ENCODE measurements at regions not wholly inside any gene's neighbourhood (a gene's known extent, or its start where the extent isn't known, plus 50 kb on each side); places are given as distances from the start of the nearest gene placed in this dataset.

DNA sequence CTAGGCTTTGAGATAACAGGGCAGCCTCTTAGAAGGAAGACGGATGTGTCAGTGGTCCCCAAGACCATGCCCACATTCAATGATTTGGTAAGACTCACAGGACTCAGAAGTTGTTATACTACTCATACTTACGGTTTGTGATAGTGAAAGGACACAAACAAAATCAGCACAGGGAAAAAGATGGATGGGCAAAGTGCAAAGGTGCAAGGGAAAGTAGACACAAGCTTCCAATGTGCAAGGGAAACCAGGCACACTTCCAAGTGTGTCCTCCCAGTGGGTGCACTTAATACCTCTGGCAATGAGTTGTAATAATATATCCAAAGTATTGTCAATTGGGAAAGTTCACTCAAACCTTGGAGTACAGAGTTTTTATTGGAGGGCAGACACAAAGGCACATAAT is 53.8 kb upstream of the VCX start:
- DNase-seq (ENCODE audit: low read depth, low spot score) = no peak

DNA sequence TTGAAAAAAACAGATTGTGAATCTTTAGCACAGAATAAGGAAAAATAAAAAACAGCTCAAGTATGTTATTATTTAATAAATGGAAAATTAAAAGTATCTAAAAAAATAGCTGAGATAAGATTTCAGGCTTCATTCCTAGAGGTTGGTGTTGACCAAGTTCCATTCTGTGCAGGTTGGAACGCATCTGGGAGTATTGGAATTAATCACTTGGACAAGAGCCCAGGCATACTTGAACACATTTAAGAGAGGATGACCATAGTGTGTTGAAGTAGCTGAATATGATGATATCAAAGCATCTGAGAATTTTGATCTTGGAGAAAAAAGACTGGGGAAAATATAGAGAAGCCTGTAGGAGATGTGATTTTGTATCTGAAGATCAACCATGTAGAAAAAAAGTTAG is 54.6 kb upstream of the VCX start:
- no peak for DNase-seq (ENCODE audit: low read depth, low spot score)

DNA sequence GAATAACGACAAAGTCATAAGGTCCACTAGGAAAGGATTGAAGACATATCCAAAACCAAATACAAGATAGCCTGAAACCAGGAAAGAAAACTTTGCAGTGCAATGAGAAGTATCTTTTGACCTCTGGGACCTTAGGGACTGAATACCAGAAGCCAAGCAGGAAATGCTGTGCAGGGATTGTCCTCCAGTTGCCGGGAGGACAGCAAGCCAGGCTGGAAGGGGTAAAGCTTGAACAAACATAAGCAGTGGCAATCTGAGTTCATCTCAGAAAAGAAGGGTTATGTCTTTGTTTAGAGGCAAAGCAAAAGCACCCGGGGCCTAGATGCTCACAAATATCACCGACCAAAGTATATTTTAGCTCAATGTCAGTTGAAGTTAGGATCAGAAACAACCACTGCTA is 55.3 kb upstream of the VCX start:
- DNase-seq (ENCODE audit: low read depth, low spot score) = no peak

DNA sequence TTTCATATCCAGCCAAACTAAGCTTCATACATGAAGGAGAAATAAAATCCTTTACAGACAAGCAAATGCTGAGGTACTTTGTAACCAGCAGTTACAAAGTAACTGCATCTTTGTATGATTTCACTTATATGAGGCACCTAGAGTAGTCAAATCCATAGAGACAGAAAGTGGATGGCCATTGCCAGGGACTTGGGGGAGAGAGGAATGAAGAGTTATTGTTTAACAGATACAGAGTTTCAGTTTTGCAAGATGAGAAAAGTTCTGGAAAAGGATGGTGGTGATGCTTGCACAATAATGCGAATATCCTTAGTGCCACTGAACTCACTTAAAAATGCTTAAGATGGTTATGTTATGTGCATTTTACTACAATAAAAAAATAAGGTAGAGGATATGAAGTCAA is 58.4 kb upstream of the VCX start:
- DNase-seq (ENCODE audit: low read depth, low spot score) = no peak

DNA sequence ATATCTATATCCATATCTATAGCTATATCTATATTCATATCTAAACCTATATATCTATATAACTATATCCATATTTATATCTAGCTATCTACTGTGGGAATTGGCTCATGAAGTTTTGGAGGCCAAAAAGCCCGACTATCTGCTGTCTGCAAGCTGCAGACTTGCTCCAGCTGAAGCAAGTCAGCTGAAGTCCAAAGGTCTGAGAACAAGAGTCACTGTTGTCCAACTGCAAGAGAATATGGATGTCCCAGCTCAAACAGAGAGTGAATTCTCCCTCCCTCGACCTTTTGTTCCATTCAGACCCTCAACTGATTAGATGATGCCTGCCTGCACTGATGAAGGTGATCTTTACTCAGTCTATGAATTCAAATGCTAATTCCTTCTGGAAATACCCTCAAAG is 63.3 kb upstream of the VCX start:
- DNase-seq (ENCODE audit: low read depth, low spot score) = no peak

DNA sequence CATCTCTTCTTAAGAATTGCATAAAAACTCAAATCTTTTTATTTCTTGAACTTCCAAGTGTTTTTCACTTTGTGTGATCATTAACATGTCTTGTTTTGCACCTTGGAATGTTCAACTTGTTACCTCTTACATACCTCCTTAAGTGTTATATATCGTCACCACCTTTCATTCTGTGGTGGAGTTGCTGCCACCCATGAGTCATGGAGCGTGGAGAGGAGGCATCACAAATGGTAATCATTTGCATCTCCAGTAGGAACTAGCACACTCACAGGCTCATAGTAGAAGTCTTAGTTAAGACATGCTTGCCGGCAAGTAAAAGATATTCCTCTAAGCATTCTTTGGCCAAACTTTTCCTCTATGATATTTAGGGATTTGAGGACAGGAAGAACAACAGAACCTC is 67.0 kb upstream of the VCX start:
- no peak for DNase-seq (ENCODE audit: low read depth, low spot score)

DNA sequence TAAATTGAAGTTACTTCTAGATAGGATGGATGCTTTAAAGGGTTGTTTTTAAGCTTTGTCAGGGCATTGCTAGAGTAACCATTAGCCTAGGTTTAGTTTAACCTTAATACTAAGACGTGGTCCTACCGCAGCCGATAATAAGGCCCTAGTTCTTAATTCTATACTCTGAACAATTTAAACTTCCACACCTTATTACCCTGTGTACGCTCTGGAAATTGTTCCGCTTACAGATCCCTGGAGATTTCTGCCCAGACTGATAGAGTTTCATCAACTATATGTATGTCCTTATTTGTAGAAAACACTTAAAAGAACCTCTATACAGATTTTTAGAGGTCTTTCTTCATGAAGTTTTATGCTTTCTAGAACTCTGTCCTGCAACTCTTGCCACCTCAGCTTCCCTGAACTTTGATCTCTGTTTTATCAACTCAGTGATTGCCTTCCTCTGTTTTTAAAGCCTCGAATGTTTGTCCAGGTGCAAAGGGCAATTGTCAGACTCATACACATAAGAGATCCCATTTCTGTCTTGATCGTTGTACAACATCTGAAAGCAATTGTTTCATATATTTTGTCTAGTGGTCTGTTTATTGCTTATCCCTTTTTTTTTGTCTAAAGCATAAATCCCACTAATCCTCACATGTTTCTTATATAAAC is 71.1 kb upstream of the VCX start:
- no peak for DNase-seq (ENCODE audit: low read depth, low spot score)

DNA sequence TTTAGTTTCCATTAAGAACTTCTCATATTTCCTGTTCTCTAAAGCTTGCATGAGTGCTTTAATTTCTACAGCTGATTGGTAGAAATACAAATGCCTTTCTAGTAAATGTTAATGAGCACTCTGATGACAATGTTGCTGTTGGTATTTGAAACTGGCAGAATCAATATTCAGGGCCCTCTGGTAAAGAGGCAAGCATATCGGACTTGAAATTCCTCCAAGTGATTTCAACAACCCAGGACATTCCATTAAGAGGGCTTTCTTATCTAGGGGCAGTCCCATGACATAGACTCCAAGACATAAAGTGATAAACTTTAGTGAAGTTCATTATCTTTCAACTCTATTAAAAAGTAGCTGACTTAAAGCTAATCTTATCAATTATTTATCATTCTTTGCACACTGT is 83.1 kb upstream of the VCX start:
- no peak for DNase-seq (ENCODE audit: low read depth, low spot score)

DNA sequence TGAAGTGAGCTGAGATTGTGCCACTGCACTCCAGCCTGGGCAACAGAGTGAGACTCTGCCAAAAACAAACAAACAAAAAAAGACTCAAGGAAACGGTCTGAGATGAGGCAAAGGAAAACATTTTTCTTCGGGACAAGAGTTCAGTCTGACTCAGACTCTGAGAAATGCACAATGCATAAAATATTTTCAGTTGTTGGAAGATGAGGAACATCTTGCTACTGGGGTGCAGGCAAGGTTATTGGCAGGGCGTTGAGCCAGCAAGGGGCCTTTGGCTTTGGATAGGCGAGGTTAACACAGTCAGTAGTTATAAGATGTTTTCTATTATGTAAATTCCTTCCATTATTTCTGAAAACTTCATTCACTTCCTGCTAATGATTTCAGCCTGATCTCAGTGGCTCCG is 96.1 kb upstream of the VCX start:
- DNase-seq (ENCODE audit: low read depth, low spot score) = peak; percentile 15

DNA sequence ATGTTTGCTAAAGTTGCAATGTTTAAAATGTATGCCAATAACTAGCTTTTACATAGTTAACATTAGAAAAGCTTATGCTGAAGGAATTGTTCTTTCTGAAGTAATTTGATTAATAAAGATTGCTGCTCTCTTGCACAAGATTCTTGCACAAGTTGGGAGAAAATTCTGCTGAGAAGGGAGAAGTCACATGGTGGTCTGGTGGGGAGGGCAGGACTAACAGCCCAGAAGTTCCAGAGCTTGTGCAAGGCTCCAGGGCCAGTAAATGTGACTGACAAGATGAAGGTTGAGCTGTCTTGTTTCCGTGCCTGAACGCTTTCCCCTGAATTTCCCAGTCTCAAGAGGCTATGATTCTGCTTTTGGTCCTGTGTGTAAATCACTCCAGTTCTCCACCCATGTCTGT is 112.9 kb upstream of the VCX start:
- DNase-seq (ENCODE audit: low read depth, low spot score) = no peak

DNA sequence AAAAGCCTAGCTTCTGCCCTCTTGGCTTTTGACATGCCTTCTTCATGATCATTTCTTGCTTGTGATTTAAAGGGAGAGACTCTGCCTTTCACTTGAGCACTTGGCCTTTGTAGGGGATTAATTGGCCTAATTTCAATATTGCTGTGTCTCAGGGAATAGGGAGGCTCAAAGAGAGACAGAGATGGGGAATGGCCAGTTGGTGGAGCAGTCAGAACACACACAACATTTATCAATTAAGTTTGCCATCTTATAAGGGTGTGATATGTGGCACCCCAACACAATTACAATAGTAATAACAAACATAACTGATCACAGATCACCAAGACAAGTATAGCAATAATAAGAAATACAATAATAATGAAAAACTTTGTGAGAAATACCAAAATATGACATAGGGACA is 122.5 kb upstream of the VCX start:
- no peak for DNase-seq (ENCODE audit: low read depth, low spot score)

DNA sequence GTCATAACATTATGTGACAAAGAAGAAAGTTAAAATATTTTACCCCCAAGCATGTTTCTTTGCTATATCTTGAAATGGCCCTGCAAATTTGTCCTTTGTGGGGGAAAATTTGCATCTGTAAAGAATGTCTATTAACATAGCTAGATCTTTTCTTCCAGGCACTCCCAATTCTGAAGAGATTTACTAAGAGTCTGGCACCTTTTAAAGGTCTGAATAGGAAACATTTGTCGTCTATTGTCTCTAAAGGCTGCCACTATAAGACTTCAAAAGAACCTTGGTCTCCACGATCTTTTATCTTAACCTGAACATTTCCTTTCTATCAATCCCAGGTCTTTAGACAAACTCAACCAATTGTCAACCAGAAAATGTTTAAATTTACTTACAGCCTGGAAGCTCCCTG is 128.6 kb upstream of the VCX start:
- DNase-seq (ENCODE audit: low read depth, low spot score) = no peak

DNA sequence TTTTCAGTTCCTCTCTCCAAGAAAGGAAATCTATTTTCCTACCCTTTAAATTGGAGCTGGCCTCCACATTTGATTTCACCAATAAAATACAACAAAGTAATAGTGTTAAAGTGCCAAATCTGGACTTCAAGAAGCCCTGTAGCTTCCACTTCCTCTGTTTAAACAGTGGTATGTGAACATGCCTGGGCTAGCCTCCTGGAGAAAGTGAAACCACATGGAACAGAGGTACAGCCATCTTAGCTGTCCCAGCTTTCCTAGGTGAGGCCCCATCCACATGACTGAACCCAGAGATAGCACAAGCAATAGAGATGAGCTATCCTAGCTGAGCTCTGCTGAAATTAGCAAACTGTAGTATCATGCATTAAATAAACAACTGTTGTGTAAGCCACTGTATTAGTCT is 131.8 kb upstream of the VCX start:
- DNase-seq (ENCODE audit: low read depth, low spot score) = no peak

DNA sequence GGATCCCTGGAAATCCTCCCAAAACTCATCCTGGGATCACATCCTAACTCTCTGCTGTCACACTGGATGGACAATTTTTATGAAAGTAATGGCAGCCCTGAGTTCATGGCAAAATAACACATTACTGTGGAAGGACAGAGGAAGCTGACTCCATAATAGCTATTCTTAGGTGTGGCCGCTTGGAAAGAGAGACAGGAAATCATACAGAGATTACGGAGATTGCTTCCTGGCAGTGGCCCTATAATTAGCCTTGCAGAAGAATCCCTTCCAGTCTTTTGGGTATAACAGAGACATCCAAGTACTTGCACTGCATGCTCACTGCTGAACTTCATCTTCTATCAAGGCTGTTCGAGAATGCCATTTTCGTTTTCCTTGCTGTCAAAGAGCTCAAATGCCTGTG is 133.1 kb upstream of the VCX start:
- DNase-seq (ENCODE audit: low read depth, low spot score) = no peak

DNA sequence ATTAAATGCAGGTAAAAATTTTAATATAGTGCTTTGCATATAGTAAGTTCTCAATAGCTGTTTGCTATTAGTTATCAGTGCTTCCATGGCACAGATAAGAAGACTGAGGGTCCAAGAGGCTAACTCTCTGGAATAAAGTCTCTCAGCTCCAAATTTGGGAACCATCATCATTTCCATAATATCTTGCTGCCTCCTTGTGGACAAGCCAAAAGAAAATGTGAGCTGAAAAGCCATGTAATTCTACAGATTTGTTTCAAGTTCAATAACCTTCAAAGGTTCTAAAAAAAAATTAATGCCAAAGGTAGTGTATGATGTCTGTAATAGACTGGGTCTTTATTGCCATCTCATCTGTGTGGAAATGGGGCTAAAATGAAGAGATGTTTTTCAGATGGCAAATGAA is 136.9 kb upstream of the VCX start:
- no peak for DNase-seq (ENCODE audit: low read depth, low spot score)

DNA sequence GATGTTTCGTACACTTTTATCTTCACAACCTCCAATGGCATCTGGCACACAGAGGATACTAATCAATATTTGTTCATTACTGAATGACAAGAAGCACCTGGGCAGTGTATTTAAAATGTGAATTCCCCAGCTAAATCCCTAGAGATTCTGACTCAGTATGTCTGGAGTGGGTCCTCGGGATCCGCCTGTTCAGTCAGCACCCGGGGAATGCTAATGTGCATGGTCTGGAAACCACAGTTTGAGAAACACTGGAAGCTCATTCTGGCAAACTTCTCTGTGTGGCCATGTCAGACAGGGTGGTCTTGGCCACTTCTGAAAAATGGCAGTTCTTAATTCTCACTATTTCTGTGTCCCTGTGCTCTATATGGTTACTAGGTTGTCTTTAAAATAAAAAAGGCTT is 138.8 kb upstream of the VCX start:
- no peak for DNase-seq (ENCODE audit: low read depth, low spot score)

DNA sequence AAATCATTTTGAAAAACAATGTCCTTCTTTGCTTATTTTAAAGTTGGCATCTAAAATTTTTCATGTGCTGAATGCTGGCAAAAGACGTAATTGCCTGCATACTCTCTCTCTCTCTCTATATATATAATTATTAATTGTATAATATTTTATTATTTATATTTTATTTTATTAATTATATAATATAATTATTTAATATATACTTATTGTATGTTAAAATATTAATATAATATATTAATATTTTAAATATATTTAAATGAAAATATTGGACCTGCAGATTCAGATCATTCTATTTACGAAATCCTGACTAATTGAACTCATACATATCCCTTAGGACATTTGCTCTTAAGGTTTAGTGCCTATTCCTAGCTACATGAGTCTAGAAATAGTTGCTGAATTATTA is 144.7 kb upstream of the VCX start:
- no peak for DNase-seq (ENCODE audit: low read depth, low spot score)

DNA sequence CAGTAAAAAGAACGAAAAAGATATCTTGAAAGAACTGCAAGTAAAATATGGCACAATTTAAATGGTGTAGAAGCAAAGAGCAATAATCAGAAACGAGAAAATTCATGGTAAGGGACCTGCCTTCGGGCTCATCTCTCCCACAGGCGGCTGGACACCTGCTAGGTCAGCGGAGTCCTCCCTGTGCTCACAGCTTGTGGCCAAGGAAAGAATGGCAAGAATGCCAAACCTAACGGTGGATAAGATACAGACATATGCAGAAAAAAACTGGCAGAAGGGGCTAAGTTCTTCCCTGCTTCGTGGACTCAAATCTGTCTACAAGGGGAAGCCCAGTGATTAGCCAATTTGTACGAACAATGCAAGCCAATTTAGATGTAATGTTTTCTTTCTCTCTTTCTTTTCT is 152.1 kb upstream of the VCX start:
- DNase-seq (ENCODE audit: low read depth, low spot score) = no peak

DNA sequence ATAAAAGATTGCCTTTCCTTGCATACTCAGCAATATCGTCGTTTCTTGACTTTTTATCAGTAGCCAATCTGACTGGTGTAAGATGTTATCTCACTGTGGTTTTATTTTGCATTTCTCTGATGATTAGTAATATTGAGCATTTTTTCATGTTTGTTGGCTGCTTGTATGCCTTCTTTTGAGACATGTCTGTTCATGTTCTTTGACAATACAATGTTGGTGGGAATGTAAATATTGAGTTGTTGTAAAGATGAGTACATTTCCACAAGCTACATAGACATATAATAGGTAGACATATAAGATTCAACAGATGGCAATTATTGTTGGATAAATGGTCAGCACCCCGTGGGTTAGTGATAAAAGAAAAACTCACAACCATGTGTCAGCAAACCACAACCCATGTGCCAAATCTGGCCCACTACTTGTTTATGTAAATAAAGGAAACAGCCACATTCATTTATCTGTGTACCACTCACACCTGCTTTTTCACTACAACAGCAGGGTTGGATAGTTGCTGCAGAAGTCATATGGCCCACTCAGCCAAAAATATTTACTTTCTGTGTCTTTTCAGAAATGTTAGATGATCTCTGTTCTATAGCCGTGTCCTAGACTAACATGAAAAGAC is 153.1 kb upstream of the VCX start:
- DNase-seq (ENCODE audit: low read depth, low spot score) = no peak

DNA sequence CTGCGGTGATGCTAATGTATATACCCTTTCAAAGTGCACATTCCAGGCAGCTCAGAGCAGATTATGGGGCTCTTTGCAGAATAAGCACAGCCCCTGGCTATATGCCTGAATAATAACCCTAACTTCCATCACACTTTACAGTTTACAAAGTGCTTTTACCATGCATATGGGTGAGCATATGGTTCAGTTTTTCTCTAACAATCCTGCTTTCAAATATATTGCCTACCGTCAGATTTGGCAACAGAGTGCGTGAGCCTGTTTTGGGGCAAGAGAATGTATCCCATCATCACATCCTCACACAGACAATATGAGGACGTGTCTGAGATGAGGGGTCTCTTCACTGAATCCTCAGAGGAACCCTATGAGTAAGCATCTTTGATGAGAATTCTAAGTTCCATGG is 162.8 kb upstream of the VCX start:
- DNase-seq (ENCODE audit: low read depth, low spot score) = no peak

DNA sequence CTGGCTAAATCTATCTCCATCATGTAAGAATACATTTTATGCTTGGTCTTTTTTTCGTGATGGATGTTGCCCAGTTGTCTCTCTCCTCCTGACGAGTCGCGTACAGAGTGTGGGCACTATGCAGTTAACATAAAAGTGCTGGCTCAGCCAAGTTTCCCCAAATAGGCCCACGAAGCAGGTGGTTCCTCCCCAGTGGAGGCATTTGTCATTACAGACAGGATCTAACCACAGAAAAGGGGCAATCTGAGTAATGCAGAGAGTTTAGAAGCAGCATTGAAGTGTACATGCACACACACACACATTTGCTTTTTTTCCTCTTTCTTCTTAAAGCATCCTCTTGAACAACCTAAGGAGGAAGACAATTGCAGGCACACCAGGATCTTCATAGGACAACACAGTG is 188.7 kb upstream of the VCX start:
- no peak for DNase-seq (ENCODE audit: low read depth, low spot score)

DNA sequence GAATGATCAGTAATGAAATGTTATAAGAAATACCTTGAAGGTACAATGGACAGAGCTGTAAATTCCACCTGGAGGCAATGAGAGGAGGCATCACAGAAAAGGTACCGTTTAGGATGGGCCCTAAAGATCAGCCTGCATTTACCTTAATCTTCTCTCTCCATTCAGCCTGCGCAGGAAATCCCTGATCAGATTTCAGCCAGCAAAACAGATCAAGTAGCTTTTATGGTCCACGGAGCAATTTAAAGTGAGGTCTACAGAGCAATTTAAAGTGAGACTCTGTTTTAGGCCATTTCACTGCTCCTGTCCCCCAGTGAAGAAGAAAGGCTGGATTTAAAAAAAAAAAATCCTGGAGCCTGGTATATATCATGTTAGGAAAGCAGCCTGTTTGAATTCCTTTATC is 195.1 kb upstream of the VCX start:
- DNase-seq (ENCODE audit: low read depth, low spot score) = no peak

DNA sequence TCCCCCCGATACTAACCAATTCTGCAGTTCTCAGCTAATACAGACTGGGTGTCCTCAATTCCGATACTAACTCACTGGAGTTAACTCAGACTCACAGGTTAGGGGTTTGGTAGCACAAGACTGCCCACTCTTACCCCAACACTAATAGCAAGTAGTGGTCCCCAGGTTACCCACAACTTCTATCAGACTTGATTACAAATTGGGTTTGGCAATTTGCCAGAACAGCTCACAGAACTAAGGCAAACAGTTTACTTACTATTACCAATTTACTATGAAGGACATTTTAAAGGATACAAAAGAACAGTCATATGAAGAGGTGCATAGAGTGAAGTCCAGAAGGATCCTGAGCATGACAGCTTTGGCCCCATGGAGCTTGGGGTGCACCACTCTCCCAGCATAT is 201.8 kb upstream of the VCX start:
- DNase-seq (ENCODE audit: low read depth, low spot score) = no peak

DNA sequence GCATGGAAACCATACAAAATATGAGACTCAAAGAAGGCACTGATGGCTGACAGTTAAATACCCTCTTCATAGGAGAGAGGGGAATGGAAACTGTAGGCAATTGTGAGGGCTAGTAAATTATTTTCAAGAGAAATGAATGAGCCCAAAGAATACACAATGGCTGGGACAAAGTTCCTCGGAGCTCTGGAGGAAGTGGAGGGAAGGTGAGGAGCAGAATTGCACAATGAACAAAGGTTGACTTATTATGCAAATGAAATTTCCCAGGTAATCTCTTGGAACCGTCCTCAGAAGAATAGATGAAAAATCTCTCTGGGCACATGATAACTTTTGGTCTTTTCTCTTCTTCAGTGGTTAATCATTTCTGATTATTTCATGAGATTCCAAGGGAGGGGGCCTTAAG is 202.6 kb upstream of the VCX start:
- no peak for DNase-seq (ENCODE audit: low read depth, low spot score)

Measured in brain pericyte (primary cell).